IPS-15b (cell line): ENCODE measurements at regions not wholly inside any gene's neighbourhood (a gene's known extent, or its start where the extent isn't known, plus 50 kb on each side); places are given as distances from the start of the nearest gene placed in this dataset.

Source experiments
- H3K27me3 ChIP-seq: one replicate; pipeline ENCODE4 v1.6.1; 2013; ENCODE audit warnings: low read length; ENCODE audit not compliant: control insufficient read depth, insufficient read depth
- H3K36me3 ChIP-seq: one replicate; pipeline ENCODE4 v1.6.1; 2013; ENCODE audit warnings: low read length; ENCODE audit not compliant: control insufficient read depth, insufficient read depth
- H3K4me1 ChIP-seq: one replicate; pipeline ENCODE4 v1.6.1; 2013; ENCODE audit warnings: mild to moderate bottlenecking, low read length; ENCODE audit not compliant: control insufficient read depth, insufficient read depth
- H3K4me3 ChIP-seq: one replicate; pipeline ENCODE4 v1.5.1; 2013; ENCODE audit warnings: low read depth, low read length
- H3K9ac ChIP-seq: one replicate; pipeline ENCODE4 v1.6.1; 2013; ENCODE audit warnings: low read depth, mild to moderate bottlenecking, low read length
- H3K9me3 ChIP-seq: one replicate; pipeline ENCODE4 v1.6.1; 2013; ENCODE audit warnings: mild to moderate bottlenecking, low read length; ENCODE audit not compliant: control insufficient read depth, insufficient read depth

DNA sequence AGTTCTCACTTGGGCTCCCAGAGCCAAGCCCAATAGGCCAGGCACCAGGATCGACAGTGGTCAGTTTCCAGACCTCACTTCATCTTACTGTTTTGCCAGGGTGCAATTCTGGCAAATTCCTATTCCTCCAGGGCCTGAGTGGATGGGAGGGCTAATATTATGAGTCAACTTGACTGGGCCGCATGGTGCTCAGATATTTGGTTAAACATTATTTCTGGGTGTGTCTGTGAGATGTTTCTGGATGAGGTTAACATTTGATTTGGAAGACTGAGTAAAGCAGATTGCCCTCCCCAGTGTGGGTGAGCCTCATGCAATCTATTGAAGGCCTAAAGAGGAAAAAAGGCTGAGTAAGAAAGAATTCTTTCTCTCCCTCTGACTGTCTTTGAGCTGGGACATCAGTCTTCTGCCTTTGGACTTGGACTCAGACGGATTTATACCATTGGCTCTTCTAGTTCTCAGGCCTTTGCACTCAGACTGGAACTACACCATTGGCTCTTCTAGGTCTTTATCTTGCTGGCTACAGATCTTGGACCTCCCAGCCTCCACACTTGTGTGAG, 132.9 kb upstream of the ZBED5 start:
- H3K9me3 ChIP-seq = no peaks in the 10 kb centered on the region
- no peaks in the 10 kb centered on the region for H3K36me3 ChIP-seq
- no peak overlapping the region for H3K9ac ChIP-seq
- no peak overlapping the region for H3K4me3 ChIP-seq
- no peaks in the 10 kb centered on the region for H3K4me1 ChIP-seq
- no peaks in the 10 kb centered on the region for H3K27me3 ChIP-seq

DNA sequence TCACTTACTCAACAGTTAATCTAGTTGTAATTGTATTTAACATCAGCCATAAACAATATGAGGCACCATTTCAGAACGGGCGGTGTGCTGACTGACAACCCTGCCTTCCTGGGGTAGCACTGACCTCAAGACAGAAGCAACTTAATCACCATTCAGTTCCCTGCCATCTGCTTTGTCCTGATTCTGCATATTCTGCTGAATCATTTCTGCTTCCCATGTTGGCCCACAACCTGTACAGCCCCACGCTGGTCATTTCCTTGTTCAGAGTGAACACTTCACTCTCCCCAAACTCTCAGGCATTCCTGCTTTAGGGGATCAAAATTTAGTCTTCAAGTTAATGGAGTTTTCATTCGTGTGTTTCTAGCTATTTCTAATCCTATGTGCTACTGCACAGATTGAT, 132.3 kb upstream of the ZBED5 start:
- no peaks in the 10 kb centered on the region for H3K36me3 ChIP-seq
- H3K27me3 ChIP-seq = no peaks in the 10 kb centered on the region
- H3K4me3 ChIP-seq = no peak overlapping the region
- H3K9me3 ChIP-seq = no peaks in the 10 kb centered on the region
- H3K4me1 ChIP-seq = no peaks in the 10 kb centered on the region
- no peak overlapping the region for H3K9ac ChIP-seq

DNA sequence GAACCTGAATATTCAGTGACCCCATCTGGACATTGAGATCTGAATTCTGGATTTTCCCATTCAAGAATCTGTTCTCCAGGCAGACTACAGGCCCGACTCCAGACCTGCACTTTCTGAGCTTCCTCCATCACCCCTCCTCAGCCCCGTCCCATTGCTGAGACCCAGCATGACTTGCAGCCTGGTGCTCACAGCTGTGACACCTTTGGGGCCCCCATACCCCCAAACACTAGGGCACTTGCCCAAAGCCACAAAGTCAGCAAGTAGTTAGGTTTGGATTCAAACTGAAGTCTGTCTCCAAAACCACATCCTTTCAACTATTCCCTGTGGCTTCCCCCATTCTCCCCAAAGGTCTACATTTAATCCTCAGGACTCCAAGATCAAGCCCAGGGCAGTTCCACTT, 128.2 kb upstream of the ZBED5 start:
- Histone ChIP-seq H3K4me1 (no peaks in the 10 kb centered on the region), H3K9ac (no peak overlapping the region), H3K27me3 (no peaks in the 10 kb centered on the region), H3K4me3 (no peak overlapping the region), H3K36me3 (no peaks in the 10 kb centered on the region), H3K9me3 (no peaks in the 10 kb centered on the region)

DNA sequence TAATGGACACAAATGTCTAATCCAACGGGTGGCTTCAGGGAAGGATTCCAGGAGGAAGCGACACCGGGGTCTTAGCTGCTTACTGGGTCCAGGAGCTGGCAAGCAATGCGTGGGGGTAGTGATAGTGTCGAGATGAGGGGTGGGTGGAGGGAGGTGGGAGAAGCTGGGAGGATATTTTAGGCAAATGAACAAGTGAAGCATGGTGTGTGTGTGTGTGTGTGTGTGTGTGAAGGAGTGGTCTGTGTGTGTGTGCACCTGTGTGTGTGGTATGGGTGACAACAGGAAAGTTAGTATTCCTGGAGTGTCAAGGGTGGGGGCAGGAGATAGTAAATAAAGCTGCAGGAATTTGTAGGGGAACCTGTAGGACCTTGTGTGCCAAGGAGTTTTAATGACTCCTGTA, 126.9 kb upstream of the ZBED5 start:
- Histone ChIP-seq H3K4me1 (no peaks in the 10 kb centered on the region), H3K27me3 (no peaks in the 10 kb centered on the region), H3K9ac (no peak overlapping the region), H3K9me3 (no peaks in the 10 kb centered on the region), H3K4me3 (no peak overlapping the region), H3K36me3 (no peaks in the 10 kb centered on the region)

DNA sequence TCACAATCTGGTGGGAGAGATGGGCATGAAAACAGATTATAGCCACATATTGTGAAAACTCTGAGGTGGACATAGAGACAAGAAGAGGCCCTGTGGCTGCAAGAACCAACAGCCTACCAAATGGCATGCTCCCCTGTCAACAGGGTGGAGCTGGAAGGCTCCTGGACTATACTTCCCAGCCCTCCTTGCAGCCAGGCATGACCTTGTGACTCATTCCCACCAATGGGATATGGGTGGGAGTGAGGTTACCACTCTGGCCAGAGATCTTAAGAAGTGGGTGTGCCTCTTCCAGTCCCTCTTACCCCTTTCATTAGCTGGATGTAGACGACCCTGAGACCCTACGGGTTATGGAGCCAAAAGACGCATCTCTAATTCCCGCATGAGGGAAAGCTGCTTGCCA, 126.4 kb upstream of the ZBED5 start:
- no peaks in the 10 kb centered on the region for H3K4me1 ChIP-seq
- no peaks in the 10 kb centered on the region for H3K36me3 ChIP-seq
- H3K9me3 ChIP-seq = no peaks in the 10 kb centered on the region
- H3K4me3 ChIP-seq = no peak overlapping the region
- no peaks in the 10 kb centered on the region for H3K27me3 ChIP-seq
- no peak overlapping the region for H3K9ac ChIP-seq

DNA sequence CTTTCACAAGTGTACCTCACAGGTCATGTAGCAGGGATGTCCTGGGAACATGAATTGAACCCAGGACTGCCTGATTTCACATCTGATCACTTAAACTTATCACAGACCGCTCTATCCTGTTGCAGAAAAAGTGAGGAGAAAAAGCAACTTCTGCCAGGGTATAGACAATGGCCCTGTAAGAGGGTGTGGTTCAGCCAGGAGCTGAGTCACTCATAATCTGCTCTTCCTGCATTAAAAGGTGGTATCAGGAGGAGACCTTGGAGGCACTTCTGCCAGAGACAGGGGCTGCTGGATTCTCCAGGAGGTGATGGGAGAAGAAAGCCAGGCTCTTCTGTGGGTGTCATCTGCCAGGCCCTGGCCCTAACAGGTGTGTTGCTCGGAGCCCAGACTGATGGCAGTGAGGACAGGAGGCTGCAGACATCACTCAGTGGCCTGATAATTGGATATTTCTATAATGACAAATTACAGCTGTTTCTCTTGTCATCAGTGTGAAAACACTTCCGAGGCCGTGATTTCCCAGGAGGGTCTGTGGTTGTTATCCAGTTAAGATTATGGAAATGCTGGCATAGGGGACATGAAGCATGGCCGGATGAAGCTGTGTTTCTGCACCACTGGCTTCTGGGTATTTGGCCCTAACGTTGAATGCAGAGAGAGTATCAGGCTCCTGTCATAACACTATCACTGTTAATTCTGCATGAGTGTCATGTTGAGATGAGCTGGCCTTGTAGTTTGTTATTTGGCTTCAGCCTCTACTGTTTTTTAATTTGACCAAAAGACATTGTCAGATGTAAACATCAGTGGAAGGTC, 125.1 kb upstream of the ZBED5 start:
- Histone ChIP-seq H3K9me3 (no peaks in the 10 kb centered on the region), H3K36me3 (no peaks in the 10 kb centered on the region), H3K9ac (no peak overlapping the region), H3K4me3 (no peak overlapping the region), H3K4me1 (no peaks in the 10 kb centered on the region), H3K27me3 (no peaks in the 10 kb centered on the region)

DNA sequence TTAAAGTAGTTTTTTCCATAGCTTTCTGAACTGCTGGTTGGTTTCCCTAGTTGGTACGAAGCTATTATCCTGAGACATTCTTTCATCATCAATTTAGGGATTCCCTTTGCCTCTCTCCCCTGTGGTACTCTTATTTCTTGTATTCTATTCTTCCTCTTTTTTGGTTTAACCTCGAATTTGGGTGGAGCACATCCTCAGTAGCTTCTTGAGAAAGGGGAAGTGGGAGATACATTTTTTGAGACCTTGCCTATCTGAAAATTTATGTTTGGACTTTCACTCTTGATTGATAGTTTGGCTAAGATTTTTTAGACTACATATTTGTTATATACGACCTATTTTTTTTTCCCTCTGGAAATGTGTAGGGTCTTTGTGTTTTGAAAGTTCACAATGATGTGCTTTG, 121.7 kb upstream of the ZBED5 start:
- Histone ChIP-seq H3K36me3 (no peaks in the 10 kb centered on the region), H3K4me1 (no peaks in the 10 kb centered on the region), H3K4me3 (no peak overlapping the region), H3K9ac (no peak overlapping the region), H3K27me3 (no peaks in the 10 kb centered on the region), H3K9me3 (no peaks in the 10 kb centered on the region)

DNA sequence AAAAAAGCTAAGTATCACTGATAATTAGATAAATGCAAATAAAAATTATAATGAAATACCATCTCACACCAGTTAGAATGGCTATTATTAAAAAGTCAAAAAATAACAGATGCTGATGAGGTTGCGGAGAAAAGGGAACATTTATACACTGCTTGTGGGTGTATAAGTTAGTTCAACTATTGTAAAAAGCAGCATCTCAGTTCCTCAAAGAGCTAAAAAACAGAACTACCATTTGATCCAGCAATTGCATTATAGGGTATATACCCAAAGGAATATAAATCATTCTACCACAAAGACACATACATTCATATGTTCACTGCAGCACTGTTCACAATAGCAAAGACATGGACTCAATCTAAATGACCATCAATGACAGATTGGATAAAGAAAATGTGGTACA, 120.3 kb upstream of the ZBED5 start:
- H3K9me3 ChIP-seq = no peaks in the 10 kb centered on the region
- H3K4me3 ChIP-seq = no peak overlapping the region
- no peaks in the 10 kb centered on the region for H3K36me3 ChIP-seq
- no peak overlapping the region for H3K9ac ChIP-seq
- no peaks in the 10 kb centered on the region for H3K4me1 ChIP-seq
- H3K27me3 ChIP-seq = no peaks in the 10 kb centered on the region

DNA sequence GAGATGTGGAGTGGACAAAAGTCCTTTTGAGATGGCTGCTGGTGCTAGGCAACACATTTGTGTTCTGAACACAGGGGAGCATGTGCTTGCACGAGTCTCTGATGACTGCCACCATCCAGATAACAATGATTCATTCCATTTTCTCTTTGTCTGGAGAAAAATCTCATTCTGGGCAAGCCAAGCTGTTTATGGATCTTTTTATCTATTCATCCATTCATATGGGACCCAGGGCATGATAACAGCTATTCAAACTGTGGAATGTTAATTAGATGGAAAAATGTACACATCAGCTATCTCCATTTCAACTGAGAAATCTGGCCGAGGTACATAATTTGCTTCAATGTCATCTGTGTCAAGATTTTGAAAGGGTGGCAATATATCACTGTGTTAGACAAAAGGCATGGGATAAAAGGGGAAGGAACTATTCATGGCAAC, 117.5 kb upstream of the ZBED5 start:
- no peak overlapping the region for H3K4me3 ChIP-seq
- no peaks in the 10 kb centered on the region for H3K27me3 ChIP-seq
- no peaks in the 10 kb centered on the region for H3K36me3 ChIP-seq
- no peak overlapping the region for H3K9ac ChIP-seq
- H3K9me3 ChIP-seq = no peaks in the 10 kb centered on the region
- H3K4me1 ChIP-seq = no peaks in the 10 kb centered on the region

DNA sequence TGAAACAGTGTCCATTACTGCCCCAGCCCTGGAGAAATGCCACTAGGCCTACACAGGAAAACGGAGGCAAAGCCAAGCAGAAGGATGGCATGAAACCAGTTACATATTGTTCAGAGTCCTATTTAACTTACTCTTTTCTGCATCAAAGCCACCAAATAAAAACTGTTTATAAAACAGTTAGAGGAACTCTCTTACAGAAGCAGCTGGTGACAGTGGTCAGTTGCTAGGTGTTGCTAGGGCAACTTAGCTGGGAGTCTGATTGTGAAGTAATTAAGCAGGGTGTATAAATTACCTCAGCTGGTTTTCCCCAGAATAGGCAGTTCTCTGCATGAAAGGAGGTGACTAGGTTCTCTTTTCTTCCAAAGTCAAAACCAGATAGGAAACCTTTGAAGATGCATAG, 115.6 kb upstream of the ZBED5 start:
- Histone ChIP-seq H3K4me1 (no peaks in the 10 kb centered on the region), H3K4me3 (no peak overlapping the region), H3K9ac (no peak overlapping the region)

DNA sequence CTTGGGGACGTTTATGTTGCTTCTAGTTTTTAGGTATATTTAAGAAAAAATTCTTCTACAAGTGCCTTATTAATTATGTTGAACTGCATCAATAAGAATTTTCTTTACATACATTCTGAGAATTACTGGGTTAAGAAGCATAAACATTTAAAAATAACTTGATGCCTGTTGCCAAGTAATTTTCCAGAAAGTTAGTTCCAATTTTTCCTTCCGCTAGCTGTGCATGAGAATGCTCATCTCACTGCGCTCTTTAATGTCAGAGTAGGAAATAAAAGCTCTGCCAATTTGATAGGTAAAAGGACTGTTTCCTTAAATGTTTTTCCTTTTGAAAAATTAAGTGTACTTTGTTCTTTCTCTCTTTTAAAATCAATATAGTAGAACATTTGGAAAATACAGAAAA, 113.1 kb upstream of the ZBED5 start:
- no peak overlapping the region for H3K9ac ChIP-seq

More for the DNA sequence above, 115.6 kb upstream of the ZBED5 start:
- no peaks in the 10 kb centered on the region for H3K9me3 ChIP-seq
- no peaks in the 10 kb centered on the region for H3K36me3 ChIP-seq
- H3K27me3 ChIP-seq = no peaks in the 10 kb centered on the region

DNA sequence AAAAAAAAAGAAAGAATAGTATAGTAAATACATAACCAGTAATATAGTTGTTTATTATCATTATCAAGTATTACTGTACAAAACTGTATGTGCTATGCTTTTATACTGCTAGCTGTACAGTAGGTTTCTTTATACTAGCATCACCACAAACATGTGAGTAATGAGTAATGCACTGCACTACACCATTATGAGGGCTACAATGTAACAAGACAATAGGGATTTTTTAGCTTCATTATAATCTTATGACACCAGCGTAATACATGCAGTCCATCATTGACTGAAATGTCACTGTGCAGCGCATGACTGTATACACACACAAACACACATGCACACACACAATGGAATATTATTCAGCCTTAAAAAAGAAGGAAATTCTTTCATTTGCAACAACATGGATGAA, 111.5 kb upstream of the ZBED5 start:
- no peaks in the 10 kb centered on the region for H3K4me1 ChIP-seq
- H3K9me3 ChIP-seq = no peaks in the 10 kb centered on the region
- no peaks in the 10 kb centered on the region for H3K36me3 ChIP-seq
- H3K27me3 ChIP-seq = no peaks in the 10 kb centered on the region
- no peak overlapping the region for H3K9ac ChIP-seq
- no peak overlapping the region for H3K4me3 ChIP-seq

More for the DNA sequence above, 113.1 kb upstream of the ZBED5 start:
- Histone ChIP-seq H3K27me3 (no peaks in the 10 kb centered on the region), H3K4me3 (no peak overlapping the region), H3K4me1 (no peaks in the 10 kb centered on the region), H3K9me3 (no peaks in the 10 kb centered on the region), H3K36me3 (no peaks in the 10 kb centered on the region)
